K562 (cell line): ENCODE measurements at regions not wholly inside any gene's neighbourhood (a gene's known extent, or its start where the extent isn't known, plus 50 kb on each side); places are given as distances from the start of the nearest gene placed in this dataset.
A peak's percentile ranks its signal among the peaks of the same experiment; 100 is the strongest.

ENCODE experiments used
- ARID1B ChIP-seq: fragments of 450-650 bp; IDR thresholded peaks from 2 replicates; pipeline ENCODE4 v1.6.1; 2016; ENCODE audit warnings: antibody characterized with exemption, mild to moderate bottlenecking, inconsistent platforms
- FOXA3 ChIP-seq, 2 experiments: fragments of 450-650 bp in 1 of 2; sonication (generic) in 1 of 2; formaldehyde crosslinking; IDR thresholded peaks in 1 of 2; conservative IDR thresholded peaks in 1 of 2; 2 replicates each; pipeline versions ENCODE4 v1.4.0 to v1.8.0; 2020 to 2022; ENCODE audit warnings: mild to moderate bottlenecking in 2 of 2, missing genetic modification reagents in 1 of 2
- FUS ChIP-seq: fragments of 200-400 bp; formaldehyde crosslinking; optimal IDR thresholded peaks from 2 replicates; pipeline ENCODE3; 2017; ENCODE audit warnings: low read depth, low read length
- HNRNPK ChIP-seq: fragments of 200-400 bp; formaldehyde crosslinking; IDR thresholded peaks from one replicate; pipeline ENCODE4 v1.6.1; 2018; ENCODE audit warnings: mild to moderate bottlenecking, low read depth, low read length; ENCODE audit not compliant: poor library complexity, severe bottlenecking
- MAFG ChIP-seq: fragments of 450-650 bp; conservative IDR thresholded peaks from 2 replicates; pipeline ENCODE4 v1.6.1; 2016; ENCODE audit warnings: missing genetic modification characterization, missing compliant biosample characterization
- TAF9B ChIP-seq: fragments of 450-650 bp; IDR thresholded peaks from 2 replicates; pipeline ENCODE4 v1.6.1; 2018; ENCODE audit warnings: mild to moderate bottlenecking; ENCODE audit not compliant: partially characterized antibody
- TEAD1 ChIP-seq, 2 experiments: fragments of 450-650 bp in 1 of 2; sonication (generic) in 1 of 2; formaldehyde crosslinking; IDR thresholded peaks; 2 replicates each; pipeline versions ENCODE4 v1.4.0 to v1.8.0; 2020 to 2022; ENCODE audit warnings: mild to moderate bottlenecking in 2 of 2, missing genetic modification reagents in 1 of 2
- TRIM28 ChIP-seq: fragments of 450-650 bp; IDR thresholded peaks from 2 replicates; pipeline ENCODE4 v1.6.1; 2017
- ZHX1 ChIP-seq: fragments of 150-350 bp; conservative IDR thresholded peaks from 2 replicates; pipeline ENCODE4 v1.6.1; 2014; ENCODE audit warnings: low read length

- TF ChIP-seq ZHX1 (no peak), MAFG (tag) (peak; percentile 63), HNRNPK (no peak), TRIM28 (no peak), FUS (no peak), TAF9B (no peak), FOXA3 (CRISPR knock-in tag; conservative IDR thresholded peaks at IDR 0.05 in 1 of 2, IDR thresholded peaks at IDR 0.05 in 1 of 2) (no peak), ARID1B (peak; percentile 45; the same call in 1 of the 2 replicates), TEAD1 (CRISPR knock-in tag; IDR thresholded peaks at IDR 0.05) (no peak)
- TF ChIP-seq, all 486 proteins: peak for 17
Measured at GRCh38 chr2:171260471-171261424, 100.1 kb upstream of the TLK1 start (continued).
